Vagina (tissue), 2 donors: ENCODE measurements at regions not wholly inside any gene's neighbourhood (a gene's known extent, or its start where the extent isn't known, plus 50 kb on each side); places are given as distances from the start of the nearest gene placed in this dataset.

Experiments
- DNase-seq, 2 donors: peaks; one replicate each; pipeline ENCODE4 v3.0.0-alpha.2; 2017; ENCODE audit errors: extremely low spot score in 2 of 2
- H3K27ac ChIP-seq: fragments of 200-600 bp; sonication (generic); one replicate; pipeline ENCODE4 v1.5.1; 2019
- H3K27me3 ChIP-seq: fragments of 200-600 bp; sonication (generic); one replicate; pipeline ENCODE4 v1.5.1; 2019
- H3K36me3 ChIP-seq, 2 donors: fragments of 200-600 bp; sonication (generic); one replicate each; pipeline ENCODE4 v1.5.1; 2017 to 2019
- H3K4me1 ChIP-seq: fragments of 200-600 bp; sonication (generic); one replicate; pipeline ENCODE4 v1.5.1; 2019
- H3K4me3 ChIP-seq, 2 donors: fragments of 200-600 bp; sonication (generic); 1 replicate in 1 of 2; 2 replicates in 1 of 2; pipeline ENCODE4 v1.5.1; 2016 to 2019
- H3K9me3 ChIP-seq: fragments of 200-600 bp; sonication (generic); one replicate; pipeline ENCODE4 v1.5.1; 2019
- CTCF ChIP-seq, 3 experiments: fragments of 450-650 bp in 2 of 3; fragments of 200-600 bp in 1 of 3; sonication (generic) in 1 of 3; IDR thresholded peaks; one replicate each; pipeline ENCODE4 v1.5.1; 2017 to 2019; ENCODE audit warnings: antibody characterized with exemption in 3 of 3, mild to moderate bottlenecking in 2 of 3, moderate library complexity in 2 of 3
- POLR2A ChIP-seq, 2 donors: fragments of 450-650 bp; IDR thresholded peaks; one replicate each; pipeline ENCODE4 v1.6.1; 2017; ENCODE audit warnings: antibody characterized with exemption in 2 of 2, mild to moderate bottlenecking in 2 of 2, moderate library complexity in 2 of 2
- POLR2AphosphoS5 ChIP-seq, 2 donors: sonication (generic); formaldehyde crosslinking; IDR thresholded peaks; one replicate each; pipeline ENCODE4 v1.9.0; 2017; ENCODE audit warnings: antibody characterized with exemption in 2 of 2, mild to moderate bottlenecking in 2 of 2, low read depth in 1 of 2; ENCODE audit not compliant: insufficient read depth in 1 of 2
- intact Hi-C: fragments of 100-400 bp; cut with DNase I; formaldehyde crosslinking; loops from one replicate; pipeline ENCODE4 v1.15.1; 2023

GRCh38 chr11:127308291-127308690 lies 307.7 kb upstream of the KIRREL3 start:
- Histone ChIP-seq H3K4me1 (no peaks in the 10 kb centered on the region), H3K9me3 (no peaks in the 10 kb centered on the region), H3K27me3 (no peaks in the 10 kb centered on the region), H3K36me3 (no peaks in the 10 kb centered on the region), H3K4me3 (no peak overlapping the region), H3K27ac (no peak overlapping the region)
- TF ChIP-seq CTCF (IDR thresholded peaks at IDR 0.05) (no peak), POLR2A (IDR thresholded peaks at IDR 0.05) (no peak), POLR2AphosphoS5 (IDR thresholded peaks at IDR 0.05; ENCODE audit: insufficient read depth in 1 of 2, low read depth in 1 of 2) (no peak)
- intact Hi-C loops: no loop called here
- no peak for DNase-seq

- no peak for TF ChIP-seq POLR2A (IDR thresholded peaks at IDR 0.05)
- intact Hi-C loops: no loop called here
- no peaks in the 10 kb centered on the region for H3K36me3 ChIP-seq
- H3K4me3 ChIP-seq: no peak overlapping the region
- H3K27me3 ChIP-seq: no peaks in the 10 kb centered on the region
- H3K9me3 ChIP-seq: no peaks in the 10 kb centered on the region
- H3K4me1 ChIP-seq: no peaks in the 10 kb centered on the region
- no peak for DNase-seq
- H3K27ac ChIP-seq: no peak overlapping the region
These were observed 307.1 kb upstream of the KIRREL3 start for GRCh38 chr11:127307700-127308099.

GRCh38 chr11:127304634-127305033 lies 304.1 kb upstream of the KIRREL3 start:
- H3K27ac ChIP-seq: no peak overlapping the region
- intact Hi-C loops: no loop called here
- TF ChIP-seq POLR2A (IDR thresholded peaks at IDR 0.05) (no peak), CTCF (IDR thresholded peaks at IDR 0.05) (no peak), POLR2AphosphoS5 (IDR thresholded peaks at IDR 0.05; ENCODE audit: insufficient read depth in 1 of 2, low read depth in 1 of 2) (no peak)
- no peaks in the 10 kb centered on the region for H3K4me1 ChIP-seq
- H3K27me3 ChIP-seq: no peaks in the 10 kb centered on the region
- no peaks in the 10 kb centered on the region for H3K9me3 ChIP-seq
- no peak overlapping the region for H3K4me3 ChIP-seq
- H3K36me3 ChIP-seq: no peaks in the 10 kb centered on the region
- no peak for DNase-seq

GRCh38 chr11:127288926-127289325 lies 288.4 kb upstream of the KIRREL3 start:
- no peak for DNase-seq
- H3K9me3 ChIP-seq: no peaks in the 10 kb centered on the region
- H3K4me1 ChIP-seq: no peaks in the 10 kb centered on the region
- TF ChIP-seq POLR2AphosphoS5 (IDR thresholded peaks at IDR 0.05; ENCODE audit: insufficient read depth in 1 of 2, low read depth in 1 of 2): no peak
- no peak for TF ChIP-seq POLR2A (IDR thresholded peaks at IDR 0.05)
- no peak for TF ChIP-seq CTCF (IDR thresholded peaks at IDR 0.05)
- H3K4me3 ChIP-seq: no peak overlapping the region
- H3K27ac ChIP-seq: no peak overlapping the region
- H3K27me3 ChIP-seq: no peaks in the 10 kb centered on the region
- H3K36me3 ChIP-seq: no peaks in the 10 kb centered on the region
- intact Hi-C loops: no loop called here

- no peak overlapping the region for H3K27ac ChIP-seq
- no peaks in the 10 kb centered on the region for H3K4me1 ChIP-seq
These were observed 281.0 kb upstream of the KIRREL3 start for GRCh38 chr11:127281534-127281933.

GRCh38 chr11:127275774-127276173 lies 275.2 kb upstream of the KIRREL3 start:
- H3K4me1 ChIP-seq: no peaks in the 10 kb centered on the region
- no peaks in the 10 kb centered on the region for H3K36me3 ChIP-seq
- H3K27ac ChIP-seq: no peak overlapping the region
- no peak overlapping the region for H3K4me3 ChIP-seq
- H3K9me3 ChIP-seq: no peaks in the 10 kb centered on the region
- no peaks in the 10 kb centered on the region for H3K27me3 ChIP-seq
- TF ChIP-seq POLR2AphosphoS5 (IDR thresholded peaks at IDR 0.05; ENCODE audit: insufficient read depth in 1 of 2, low read depth in 1 of 2) (no peak), POLR2A (IDR thresholded peaks at IDR 0.05) (no peak), CTCF (IDR thresholded peaks at IDR 0.05) (no peak)
- intact Hi-C loops: no loop called here
- no peak for DNase-seq

More at GRCh38 chr11:127281534-127281933, 281.0 kb upstream of the KIRREL3 start:
- DNase-seq: no peak
- Histone ChIP-seq H3K4me3 (no peak overlapping the region), H3K9me3 (no peaks in the 10 kb centered on the region), H3K36me3 (no peaks in the 10 kb centered on the region), H3K27me3 (no peaks in the 10 kb centered on the region)
- intact Hi-C loops: no loop called here
- no peak for TF ChIP-seq POLR2A (IDR thresholded peaks at IDR 0.05)
